ENCODE measurements at regions not wholly inside any gene's neighbourhood (a gene's known extent, or its start where the extent isn't known, plus 50 kb on each side); places are given as distances from the start of the nearest gene placed in this dataset.

DNA sequence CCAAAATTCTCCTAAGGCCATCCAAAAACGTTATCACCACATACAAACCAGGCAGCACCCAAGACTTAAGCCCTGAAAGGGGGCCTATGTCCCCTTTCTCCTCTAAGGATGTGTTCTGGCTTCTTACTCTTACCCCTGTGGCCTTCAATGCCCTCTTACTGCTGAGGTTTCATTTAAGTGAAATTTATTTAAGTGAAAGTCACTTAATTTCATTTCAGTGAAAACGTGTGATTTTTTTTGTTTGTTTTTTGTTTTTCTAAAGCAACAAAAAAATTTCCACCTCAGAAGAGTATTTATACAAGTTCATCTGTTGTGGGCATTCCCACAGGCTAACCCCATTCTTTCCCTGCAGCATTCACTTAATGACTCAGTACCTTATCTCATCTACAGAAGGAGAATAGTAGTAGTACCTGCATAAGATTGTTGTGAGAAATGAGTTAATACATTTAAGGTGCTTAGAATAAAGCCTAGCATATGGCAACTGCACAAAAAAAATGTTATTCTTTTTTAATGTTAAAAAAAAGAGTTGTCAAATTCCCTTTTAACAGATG lies 220.6 kb downstream of the CHRM3 start:
- Mint-ChIP-seq H3K27ac (no peak overlapping the region), H3K4me1 (no peaks in the 10 kb centered on the region), H3K36me3 (no peaks in the 10 kb centered on the region), H3K9me3 (no peaks in the 10 kb centered on the region), H3K4me3 (no peak overlapping the region)
- no peak for DNase-seq (ENCODE audit: low spot score in 2 of 2)
- ATAC-seq = no peak

DNA sequence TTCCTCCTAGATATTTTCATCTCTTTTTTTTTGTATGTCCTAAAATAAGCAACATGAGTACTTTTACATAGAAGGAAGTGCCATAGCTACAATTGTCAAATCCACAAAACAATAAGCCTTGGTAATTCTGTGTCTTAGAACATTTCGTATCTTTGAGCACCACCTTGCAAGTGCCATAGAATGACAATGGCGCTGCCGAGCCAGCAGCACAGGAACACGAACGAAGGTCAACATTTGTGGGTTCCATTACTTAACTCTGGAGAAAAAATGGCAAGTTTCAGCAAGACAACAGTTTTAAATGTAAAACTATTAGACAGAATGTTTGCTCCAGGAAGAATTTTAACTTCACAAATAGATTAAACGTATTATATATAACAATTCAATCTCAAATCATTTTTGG lies 222.1 kb downstream of the CHRM3 start:
- Mint-ChIP-seq H3K27ac (no peak overlapping the region), H3K4me3 (no peak overlapping the region), H3K9me3 (no peaks in the 10 kb centered on the region), H3K36me3 (no peaks in the 10 kb centered on the region), H3K4me1 (no peaks in the 10 kb centered on the region)
- DNase-seq (ENCODE audit: low spot score in 2 of 2) (no peak), ATAC-seq (no peak)

DNA sequence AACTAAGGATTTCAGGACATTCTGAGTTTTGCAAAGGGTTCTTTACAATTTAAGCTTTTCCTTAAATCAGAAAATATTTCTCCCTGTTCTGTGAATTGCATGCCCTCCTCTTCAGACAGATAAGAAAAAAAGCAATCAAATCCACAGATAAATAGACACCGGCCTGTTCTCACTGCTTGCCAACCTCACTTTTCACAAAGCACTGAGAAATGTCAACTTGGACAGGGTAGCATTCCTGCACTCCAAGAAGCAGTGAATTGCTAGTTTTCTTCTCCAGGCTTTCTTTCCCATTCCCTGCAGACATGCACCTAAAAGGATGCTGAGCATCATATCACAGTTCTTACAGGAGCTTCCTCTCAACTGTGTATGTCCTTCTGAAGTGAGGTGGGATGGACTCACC lies 226.0 kb downstream of the CHRM3 start:
- no peak overlapping the region for H3K27ac Mint-ChIP-seq
- no peak for DNase-seq (ENCODE audit: low spot score in 2 of 2)
- no peak overlapping the region for H3K4me3 Mint-ChIP-seq
- H3K9me3 Mint-ChIP-seq = no peaks in the 10 kb centered on the region
- H3K36me3 Mint-ChIP-seq = no peaks in the 10 kb centered on the region
- ATAC-seq = no peak
- H3K4me1 Mint-ChIP-seq = no peaks in the 10 kb centered on the region

DNA sequence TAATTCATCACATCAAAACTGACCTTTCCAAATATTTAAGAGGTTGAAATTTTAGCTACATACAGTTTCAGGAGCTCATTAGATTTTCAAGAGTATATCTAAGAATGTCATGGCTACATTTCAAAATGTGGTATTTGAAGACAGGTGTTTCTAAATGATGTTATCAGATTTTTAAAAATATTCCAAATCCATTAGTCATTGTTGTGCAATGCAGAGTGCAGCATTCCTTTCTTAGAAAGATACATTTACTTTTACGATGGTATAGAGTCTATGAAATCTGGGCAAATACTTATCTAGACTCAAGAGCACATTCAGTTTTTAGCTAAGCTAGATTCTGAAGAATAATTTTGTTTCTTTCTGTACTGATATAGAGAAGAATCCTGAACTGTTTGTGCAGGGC lies 230.3 kb downstream of the CHRM3 start:
- no peak for ATAC-seq
- Mint-ChIP-seq H3K4me3 (no peak overlapping the region), H3K4me1 (no peaks in the 10 kb centered on the region), H3K36me3 (no peaks in the 10 kb centered on the region), H3K9me3 (no peaks in the 10 kb centered on the region), H3K27ac (no peak overlapping the region)
- DNase-seq (ENCODE audit: low spot score in 2 of 2) = no peak

DNA sequence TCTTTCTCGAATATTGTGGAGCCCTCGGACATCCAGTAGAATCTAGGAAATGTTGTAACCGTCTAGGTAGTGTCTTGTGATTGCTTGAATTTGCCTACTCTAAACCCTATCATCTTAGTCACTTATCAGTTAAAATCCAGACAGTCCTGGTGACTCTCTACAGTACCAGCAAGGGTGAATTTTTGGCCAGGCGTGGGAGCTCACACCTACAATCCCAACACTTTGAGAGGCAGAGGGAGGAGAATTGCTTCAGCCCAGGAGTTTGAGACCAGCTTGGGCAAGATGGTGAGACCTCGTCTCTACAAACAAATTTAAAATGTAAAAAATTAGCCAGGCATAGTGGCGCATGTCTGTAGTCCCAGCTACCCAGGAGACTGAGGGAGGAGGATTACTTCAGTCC lies 230.9 kb downstream of the CHRM3 start:
- Mint-ChIP-seq H3K36me3 (no peaks in the 10 kb centered on the region), H3K27ac (no peak overlapping the region), H3K9me3 (peaks cover 1% of the 10 kb centered on the region), H3K4me1 (no peaks in the 10 kb centered on the region), H3K4me3 (no peak overlapping the region)
- DNase-seq (ENCODE audit: low spot score in 2 of 2) (no peak), ATAC-seq (no peak)

DNA sequence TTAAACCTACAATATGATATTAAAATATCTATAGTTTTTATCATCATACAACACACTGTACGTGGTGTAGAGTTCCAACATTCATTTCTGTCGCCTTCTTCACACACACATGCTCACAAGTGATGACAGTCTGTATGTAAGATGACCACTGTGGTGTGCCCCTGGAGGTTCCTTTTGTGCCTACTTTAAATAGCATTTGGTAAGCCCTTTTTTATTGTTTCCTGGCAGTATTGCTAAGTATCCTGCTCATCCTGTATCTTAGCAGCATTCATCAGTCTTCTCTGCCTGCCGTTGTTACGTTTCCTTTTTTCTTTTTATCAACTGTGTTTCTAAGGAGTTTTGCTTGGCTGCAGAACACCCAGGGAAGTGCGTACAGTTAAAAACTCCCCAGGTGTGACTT lies 231.4 kb downstream of the CHRM3 start:
- ATAC-seq = no peak
- H3K9me3 Mint-ChIP-seq = peaks cover 4% of the 10 kb centered on the region

DNA sequence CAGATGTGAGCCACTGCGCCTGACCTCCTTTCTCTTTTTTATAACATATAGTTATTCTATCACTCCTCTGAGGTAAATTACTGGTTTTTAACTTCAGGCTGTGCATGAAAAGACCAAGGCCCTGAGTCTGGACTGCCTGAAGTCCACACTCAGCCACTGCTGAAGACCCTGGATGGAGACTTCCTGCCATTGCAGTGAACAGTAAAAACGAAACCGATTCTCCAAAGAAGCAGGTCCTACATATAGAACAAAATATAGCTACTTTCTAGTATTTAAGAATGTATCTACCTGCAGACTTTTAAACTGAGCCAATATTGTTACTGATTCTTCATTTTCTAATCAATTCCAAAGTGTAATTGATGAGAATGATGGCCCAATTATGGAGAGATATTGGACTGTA lies 232.8 kb downstream of the CHRM3 start:
- Mint-ChIP-seq H3K36me3 (no peaks in the 10 kb centered on the region), H3K4me1 (no peaks in the 10 kb centered on the region), H3K9me3 (peaks cover 4% of the 10 kb centered on the region), H3K27ac (no peak overlapping the region), H3K4me3 (no peak overlapping the region)
- DNase-seq (ENCODE audit: low spot score in 2 of 2) (no peak), ATAC-seq (no peak)

More for the DNA sequence above, 231.4 kb downstream of the CHRM3 start:
- H3K36me3 Mint-ChIP-seq = no peaks in the 10 kb centered on the region
- H3K27ac Mint-ChIP-seq = no peak overlapping the region
- no peak for DNase-seq (ENCODE audit: low spot score in 2 of 2)
- no peak overlapping the region for H3K4me3 Mint-ChIP-seq
- H3K4me1 Mint-ChIP-seq = no peaks in the 10 kb centered on the region

DNA sequence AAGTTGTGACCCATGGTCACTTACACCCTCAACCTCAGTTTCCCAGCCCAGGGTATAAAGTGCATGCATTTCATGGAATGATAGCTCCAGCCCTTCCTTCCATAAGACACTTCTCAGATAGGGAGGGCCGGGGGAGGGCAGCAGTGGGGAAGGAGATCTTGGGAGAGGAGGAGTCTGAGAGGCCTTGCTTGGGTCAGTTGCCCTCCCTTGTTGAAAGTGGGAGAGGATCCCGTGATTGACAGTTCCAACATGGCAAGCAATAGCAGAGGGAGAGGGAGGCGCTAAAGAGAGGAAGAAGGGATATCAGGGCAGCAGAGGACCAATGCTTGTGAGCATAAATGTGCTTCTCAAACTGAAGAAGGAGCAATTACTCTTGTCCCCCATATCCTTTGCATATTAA lies 244.4 kb downstream of the CHRM3 start:
- Mint-ChIP-seq H3K4me1 (no peaks in the 10 kb centered on the region), H3K36me3 (no peaks in the 10 kb centered on the region), H3K27ac (no peak overlapping the region), H3K4me3 (no peak overlapping the region), H3K9me3 (no peaks in the 10 kb centered on the region)
- ATAC-seq (no peak), DNase-seq (ENCODE audit: low spot score in 2 of 2) (no peak)

DNA sequence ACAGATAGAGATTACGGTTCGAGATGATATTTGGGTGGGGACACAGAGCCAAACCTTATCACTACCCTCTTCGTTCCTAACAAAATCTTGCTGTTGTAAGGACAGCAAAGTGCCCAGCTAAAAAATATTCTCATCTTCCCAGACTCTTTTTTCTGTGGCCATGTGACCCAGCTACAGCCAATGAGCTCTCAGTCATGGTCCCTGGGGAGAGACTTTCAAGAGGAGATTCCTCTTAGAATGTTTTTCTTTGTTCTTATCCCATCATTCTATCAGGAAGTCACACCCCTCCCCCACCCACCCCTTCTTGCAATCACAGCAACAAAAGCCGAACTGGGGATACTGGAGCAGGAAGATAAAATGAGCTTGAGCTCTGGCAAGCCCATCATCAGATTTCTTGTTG lies 247.1 kb downstream of the CHRM3 start:
- Mint-ChIP-seq H3K36me3 (no peaks in the 10 kb centered on the region), H3K4me3 (no peak overlapping the region), H3K27ac (no peak overlapping the region), H3K9me3 (no peaks in the 10 kb centered on the region), H3K4me1 (no peaks in the 10 kb centered on the region)
- DNase-seq (ENCODE audit: low spot score in 2 of 2) (no peak), ATAC-seq (no peak)

DNA sequence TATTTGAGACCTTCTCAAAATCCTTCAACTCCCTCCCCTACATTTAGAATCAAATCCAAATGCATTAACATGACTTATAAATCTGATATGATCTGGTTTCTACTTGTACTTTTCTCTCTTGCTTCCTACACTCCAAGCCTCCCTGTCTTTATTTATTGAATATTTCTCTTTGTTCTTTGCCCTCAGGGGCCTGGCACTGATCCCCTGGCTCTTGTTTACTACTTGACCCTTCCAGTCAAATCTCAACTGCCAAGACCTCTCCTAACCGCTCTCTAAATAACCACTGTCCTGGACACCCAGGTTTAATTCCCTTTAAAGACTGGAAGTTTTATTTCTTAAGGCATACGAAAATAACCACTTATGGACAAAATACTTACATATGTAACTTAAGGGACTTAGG lies 248.9 kb downstream of the CHRM3 start:
- H3K4me3 Mint-ChIP-seq = no peak overlapping the region
- no peaks in the 10 kb centered on the region for H3K9me3 Mint-ChIP-seq
- ATAC-seq = no peak

DNA sequence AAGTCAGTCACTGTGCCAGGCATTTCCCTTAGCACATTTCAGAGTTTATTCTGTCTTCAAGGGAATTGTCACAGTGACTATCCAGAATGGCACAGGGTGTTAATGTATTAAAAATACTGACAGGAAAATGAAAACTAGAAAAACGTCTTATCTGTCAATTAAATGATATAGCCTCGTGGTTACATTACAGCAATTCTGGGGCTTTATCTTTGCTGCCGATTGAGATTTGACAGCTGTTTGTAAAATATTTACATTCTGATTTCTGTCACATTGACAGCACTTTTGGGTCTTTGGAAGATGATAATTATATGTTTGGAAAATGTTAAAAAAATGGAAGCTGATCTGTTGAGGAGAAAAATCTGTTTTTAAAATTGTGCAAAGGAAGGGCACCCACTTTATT lies 250.0 kb downstream of the CHRM3 start:
- Mint-ChIP-seq H3K4me3 (no peak overlapping the region), H3K9me3 (no peaks in the 10 kb centered on the region), H3K4me1 (no peaks in the 10 kb centered on the region), H3K36me3 (no peaks in the 10 kb centered on the region), H3K27ac (no peak overlapping the region)
- DNase-seq (ENCODE audit: low spot score in 2 of 2) (no peak), ATAC-seq (no peak)

More for the DNA sequence above, 248.9 kb downstream of the CHRM3 start:
- Mint-ChIP-seq H3K36me3 (no peaks in the 10 kb centered on the region), H3K27ac (no peak overlapping the region), H3K4me1 (no peaks in the 10 kb centered on the region)
- no peak for DNase-seq (ENCODE audit: low spot score in 2 of 2)

DNA sequence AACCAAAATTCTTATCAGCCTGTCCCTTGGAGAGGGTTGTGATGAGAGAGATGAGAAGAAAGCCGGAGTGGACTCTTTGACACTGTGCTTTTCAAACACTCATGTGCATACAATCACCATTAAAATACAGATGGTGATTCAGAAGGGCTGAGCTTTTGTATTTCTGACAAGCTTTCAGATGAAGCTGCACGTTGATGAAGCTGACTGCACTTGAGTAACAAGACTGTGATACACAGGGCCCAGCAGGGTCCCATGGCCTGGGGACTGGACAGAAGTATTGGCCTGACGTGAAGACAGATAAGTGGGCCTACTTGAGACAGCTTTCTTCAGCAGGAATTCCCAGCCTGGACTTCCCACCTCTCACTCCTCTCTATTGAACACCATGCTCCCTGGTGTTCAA lies 258.2 kb downstream of the CHRM3 start:
- no peak overlapping the region for H3K27ac Mint-ChIP-seq
- no peaks in the 10 kb centered on the region for H3K36me3 Mint-ChIP-seq
- H3K4me1 Mint-ChIP-seq = no peaks in the 10 kb centered on the region
- H3K9me3 Mint-ChIP-seq = peaks cover 3% of the 10 kb centered on the region
- ATAC-seq = no peak
- DNase-seq (ENCODE audit: low spot score in 2 of 2) = no peak
- H3K4me3 Mint-ChIP-seq = no peak overlapping the region

DNA sequence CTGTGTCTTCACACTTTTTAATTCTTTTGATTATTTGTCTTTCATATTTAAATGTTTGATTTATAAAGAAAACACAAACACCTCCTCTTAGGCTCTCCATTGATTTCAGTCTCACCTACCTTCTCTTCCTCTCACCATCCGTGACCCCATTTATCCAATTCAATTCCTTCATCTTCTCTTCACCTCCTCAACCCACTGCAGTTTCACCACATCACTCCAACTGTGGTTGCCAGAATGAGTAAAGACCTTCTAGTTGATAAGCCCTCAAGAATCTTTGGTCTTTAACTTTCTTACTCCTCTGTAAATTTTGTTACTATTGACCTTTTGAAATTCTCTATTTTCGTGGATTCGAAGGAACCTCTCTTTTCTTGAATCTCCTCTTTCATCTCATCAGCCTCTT lies 260.7 kb downstream of the CHRM3 start:
- Mint-ChIP-seq H3K9me3 (peaks cover 3% of the 10 kb centered on the region), H3K4me3 (no peak overlapping the region), H3K36me3 (no peaks in the 10 kb centered on the region), H3K27ac (no peak overlapping the region), H3K4me1 (no peaks in the 10 kb centered on the region)
- DNase-seq (ENCODE audit: low spot score in 2 of 2) (no peak), ATAC-seq (no peak)

DNA sequence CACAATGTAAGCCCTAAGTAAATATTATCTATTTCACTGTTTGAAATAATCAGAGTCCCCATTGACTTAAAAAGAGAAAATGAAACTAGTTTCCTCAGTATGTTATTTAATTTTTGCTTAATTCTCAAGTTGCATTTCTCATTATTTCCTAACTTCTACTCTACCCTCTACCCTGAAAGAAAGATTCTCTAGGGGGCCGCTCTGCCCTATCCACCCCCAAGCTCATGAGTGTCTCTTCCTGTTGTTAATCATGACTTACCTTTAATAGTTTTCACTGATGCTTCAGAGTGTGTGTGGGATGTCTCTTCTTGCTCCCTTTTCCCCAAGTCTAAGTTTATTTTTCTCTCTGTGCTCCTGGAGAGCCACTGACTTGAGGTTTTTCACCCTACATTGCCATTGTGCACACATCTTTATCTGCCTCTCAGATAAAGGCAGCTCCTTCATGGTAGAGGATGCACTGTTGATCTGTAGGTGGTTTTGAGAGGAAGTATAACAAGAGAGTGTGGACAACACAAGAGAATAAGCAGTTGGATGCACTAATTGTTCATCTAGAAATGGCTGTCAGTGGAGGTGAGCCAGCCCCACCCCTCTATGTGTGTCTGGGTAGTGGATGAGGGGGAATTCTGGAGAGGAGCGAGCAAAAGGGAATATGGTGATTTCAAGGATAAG lies 261.7 kb downstream of the CHRM3 start:
- no peak for ATAC-seq
- Mint-ChIP-seq H3K36me3 (no peaks in the 10 kb centered on the region), H3K4me1 (no peaks in the 10 kb centered on the region), H3K27ac (no peak overlapping the region), H3K9me3 (no peaks in the 10 kb centered on the region), H3K4me3 (no peak overlapping the region)
- DNase-seq (ENCODE audit: low spot score in 2 of 2) = no peak

DNA sequence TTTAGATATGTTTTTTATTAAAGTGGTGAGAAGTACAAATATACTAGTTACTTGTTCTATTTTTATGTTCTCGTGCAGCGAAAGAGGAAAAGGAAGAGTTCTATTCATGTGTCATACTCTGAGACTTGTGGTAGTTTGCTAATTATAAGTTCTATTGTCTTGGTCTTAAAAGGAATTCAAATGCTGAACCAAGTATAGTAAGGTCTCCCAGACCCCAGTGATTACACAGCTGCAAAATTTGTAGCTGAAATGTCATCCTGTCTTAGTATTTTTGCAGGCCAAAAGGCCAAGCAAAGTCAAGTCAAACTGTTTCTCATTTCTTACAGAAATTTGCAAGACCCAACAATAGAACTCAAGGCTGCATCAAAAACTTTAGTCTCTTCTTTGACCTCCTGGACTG lies 268.7 kb downstream of the CHRM3 start:
- ATAC-seq (no peak), DNase-seq (ENCODE audit: low spot score in 2 of 2) (no peak)
- Mint-ChIP-seq H3K4me3 (no peak overlapping the region), H3K9me3 (no peaks in the 10 kb centered on the region), H3K4me1 (no peaks in the 10 kb centered on the region), H3K27ac (no peak overlapping the region), H3K36me3 (no peaks in the 10 kb centered on the region)

DNA sequence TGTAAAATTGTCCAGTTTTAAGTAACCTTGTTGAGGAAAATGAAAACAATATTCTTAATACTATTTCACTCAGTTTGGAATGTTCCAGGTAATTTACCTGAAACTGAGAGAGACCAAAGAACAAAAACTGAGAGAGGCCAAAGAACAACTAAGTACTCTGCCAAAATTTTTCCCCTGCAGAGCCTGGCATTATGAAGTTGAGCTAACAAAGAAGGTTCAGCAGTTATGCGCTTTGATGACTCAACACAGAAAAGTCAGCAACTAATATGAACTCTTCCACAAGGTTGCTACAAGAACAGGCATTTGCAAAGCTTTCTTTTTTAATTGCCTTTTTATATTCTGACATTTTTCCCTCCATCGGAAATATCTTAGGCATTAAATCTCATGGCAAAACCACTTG lies 270.9 kb downstream of the CHRM3 start:
- ATAC-seq = no peak
- Mint-ChIP-seq H3K4me3 (no peak overlapping the region), H3K27ac (no peak overlapping the region), H3K4me1 (no peaks in the 10 kb centered on the region), H3K36me3 (no peaks in the 10 kb centered on the region), H3K9me3 (no peaks in the 10 kb centered on the region)
- no peak for DNase-seq (ENCODE audit: low spot score in 2 of 2)

DNA sequence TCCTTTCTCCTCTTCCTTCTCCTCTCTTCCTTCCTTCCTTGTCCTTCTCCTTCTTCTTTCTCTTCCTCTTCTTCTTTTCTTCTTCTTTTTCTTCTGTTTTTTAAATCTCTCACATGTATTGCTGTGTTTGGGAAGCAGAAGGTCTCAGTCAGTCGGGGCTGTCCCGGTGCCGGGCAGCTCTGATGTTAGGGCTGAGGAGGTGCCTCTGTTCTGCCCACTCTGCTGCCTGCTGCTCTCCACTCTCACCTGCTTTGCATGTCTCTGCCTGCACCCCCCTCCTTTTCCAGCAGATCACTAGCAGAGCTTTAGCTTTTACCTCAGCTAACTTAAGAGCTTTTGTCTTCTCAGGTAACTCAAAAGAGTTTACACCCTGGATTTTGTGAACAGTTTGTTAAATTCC lies 276.6 kb downstream of the CHRM3 start:
- no peak overlapping the region for H3K27ac Mint-ChIP-seq
- H3K36me3 Mint-ChIP-seq = no peaks in the 10 kb centered on the region
- ATAC-seq (no peak), DNase-seq (ENCODE audit: low spot score in 2 of 2) (no peak)
- no peak overlapping the region for H3K4me3 Mint-ChIP-seq
- peaks cover 7% of the 10 kb centered on the region for H3K4me1 Mint-ChIP-seq
- H3K9me3 Mint-ChIP-seq = peaks cover 6% of the 10 kb centered on the region
